ENCODE measurements at regions not wholly inside any gene's neighbourhood (a gene's known extent, or its start where the extent isn't known, plus 50 kb on each side); places are given as distances from the start of the nearest gene placed in this dataset.
A peak's percentile ranks its signal among the peaks of the same experiment; 100 is the strongest.

DNA sequence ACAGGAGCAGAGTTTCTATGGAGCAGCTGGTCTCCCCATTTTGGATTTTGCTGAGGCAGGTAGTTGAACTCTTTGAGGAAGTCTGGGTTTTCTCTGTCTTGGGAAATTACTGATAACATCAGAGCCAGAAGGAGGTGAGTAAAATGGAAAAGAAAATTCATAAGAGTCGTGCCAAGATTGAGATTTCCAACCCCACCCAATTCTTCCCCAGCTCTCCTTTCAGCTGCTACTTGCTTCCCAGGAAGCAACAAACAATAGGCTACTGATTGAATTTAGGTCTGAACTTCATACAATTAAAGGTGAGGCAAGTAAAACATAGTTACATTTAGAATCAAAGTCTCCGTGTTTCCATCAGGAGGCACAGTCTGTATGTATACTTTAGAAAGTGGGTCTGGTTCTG lies 54.6 kb upstream of the EOLA2 start:
- H3K27ac ChIP-seq (ENCODE audit: low read depth, low read length): no peak overlapping the region
- Mint-ChIP-seq H3K27ac (no peak overlapping the region), H3K36me3 (peaks cover 12 to 17% of the 10 kb centered on the region in 2 donors), H3K4me1 (no peaks in the 10 kb centered on the region), H3K9me3 (peaks cover 0 to 1% (median 0%) of the 10 kb centered on the region in 8 donors), H3K27me3 (no peaks in the 10 kb centered on the region), H3K4me3 (no peak overlapping the region)
- H3K27me3 ChIP-seq (ENCODE audit: insufficient read depth, low read length): no peaks in the 10 kb centered on the region
- no peaks in the 10 kb centered on the region for H3K9me3 ChIP-seq (ENCODE audit: control insufficient read depth in 1 of 2, low read length in 2 of 2)
- H3K4me1 ChIP-seq (ENCODE audit: insufficient read depth, low read length): no peaks in the 10 kb centered on the region
- ChIA-PET CTCF (ENCODE audit: partially characterized antibody) (no interaction called here), POLR2A (ENCODE audit: partially characterized antibody) (no interaction called here)
- intact Hi-C loops (cut with micrococcal nuclease): no loop called here
- H3K36me3 ChIP-seq (ENCODE audit: insufficient read depth, low read length): no peaks in the 10 kb centered on the region
- DNase-seq: no peak
- H3K4me3 ChIP-seq (ENCODE audit: low read length in 2 of 2): no peak overlapping the region

DNA sequence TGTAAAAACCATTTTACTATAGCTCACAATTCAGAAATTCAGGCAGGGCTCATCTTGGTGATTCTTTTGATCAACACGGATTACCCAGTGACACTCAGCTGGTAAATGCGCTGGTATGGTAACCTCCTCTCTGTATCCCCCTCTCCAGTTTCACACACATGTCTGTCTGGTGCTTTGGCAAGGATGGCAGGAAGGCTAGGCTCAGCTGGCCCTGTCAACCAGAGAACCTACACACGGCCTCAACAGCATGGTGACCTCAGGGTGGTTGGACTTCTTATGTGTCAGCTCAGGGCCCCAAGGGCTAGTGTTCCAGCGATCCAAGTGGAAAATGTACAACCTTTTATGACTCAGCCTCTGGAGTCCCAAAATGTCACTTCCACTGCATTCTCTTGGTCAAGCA lies 55.7 kb upstream of the EOLA2 start:
- H3K4me3 Mint-ChIP-seq: no peak overlapping the region
- Histone ChIP-seq H3K4me3 (ENCODE audit: low read length in 2 of 2) (no peak overlapping the region), H3K36me3 (ENCODE audit: insufficient read depth, low read length) (no peaks in the 10 kb centered on the region), H3K9me3 (ENCODE audit: control insufficient read depth in 1 of 2, low read length in 2 of 2) (no peaks in the 10 kb centered on the region), H3K27me3 (ENCODE audit: insufficient read depth, low read length) (no peaks in the 10 kb centered on the region), H3K4me1 (ENCODE audit: insufficient read depth, low read length) (no peaks in the 10 kb centered on the region), H3K27ac (ENCODE audit: low read depth, low read length) (no peak overlapping the region)
- POLR2A ChIA-PET (ENCODE audit: partially characterized antibody): no interaction called here
- H3K4me1 Mint-ChIP-seq: no peaks in the 10 kb centered on the region
- no peaks in the 10 kb centered on the region for H3K27me3 Mint-ChIP-seq
- no peak for DNase-seq
- intact Hi-C loops (cut with micrococcal nuclease): no loop called here
- H3K27ac Mint-ChIP-seq: no peak overlapping the region
- CTCF ChIA-PET (ENCODE audit: partially characterized antibody): no interaction called here
- H3K36me3 Mint-ChIP-seq: peaks cover 15 to 19% of the 10 kb centered on the region in 2 donors
- peaks cover 0 to 4% (median 0%) of the 10 kb centered on the region in 8 donors for H3K9me3 Mint-ChIP-seq

DNA sequence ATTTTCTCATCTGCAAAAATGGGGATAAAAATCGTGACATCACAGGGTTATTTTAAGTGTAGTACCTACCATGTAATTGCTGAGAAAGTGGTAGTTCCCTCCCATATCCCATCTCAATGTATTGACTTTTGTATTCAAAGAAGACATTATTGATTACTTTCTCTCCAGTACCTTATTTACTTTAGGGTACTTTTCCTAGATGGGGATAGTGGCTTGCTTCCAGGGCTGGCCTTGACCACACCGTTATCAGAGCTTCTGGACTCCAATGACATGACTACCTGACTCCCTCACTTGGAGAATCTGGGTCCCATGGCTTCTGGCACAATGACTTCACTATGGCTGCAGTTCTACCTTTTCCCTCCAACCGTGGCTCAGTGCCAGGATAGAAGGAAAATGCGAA lies 58.2 kb upstream of the EOLA2 start:
- peak overlapping the region in 1 of 7 donors; percentile 15 for H3K27ac Mint-ChIP-seq
- no peak overlapping the region for H3K4me3 Mint-ChIP-seq
- Histone ChIP-seq H3K27me3 (ENCODE audit: insufficient read depth, low read length) (no peaks in the 10 kb centered on the region), H3K4me1 (ENCODE audit: insufficient read depth, low read length) (no peaks in the 10 kb centered on the region), H3K27ac (ENCODE audit: low read depth, low read length) (no peak overlapping the region), H3K36me3 (ENCODE audit: insufficient read depth, low read length) (no peaks in the 10 kb centered on the region), H3K4me3 (ENCODE audit: low read length in 2 of 2) (no peak overlapping the region), H3K9me3 (ENCODE audit: control insufficient read depth in 1 of 2, low read length in 2 of 2) (no peaks in the 10 kb centered on the region)
- POLR2A ChIA-PET (ENCODE audit: partially characterized antibody): no interaction called here
- no peaks in the 10 kb centered on the region for H3K27me3 Mint-ChIP-seq
- intact Hi-C loops (cut with micrococcal nuclease): no loop called here
- no peak for DNase-seq
- no peaks in the 10 kb centered on the region for H3K4me1 Mint-ChIP-seq
- H3K9me3 Mint-ChIP-seq: peaks cover 0 to 4% (median 0%) of the 10 kb centered on the region in 8 donors
- CTCF ChIA-PET (ENCODE audit: partially characterized antibody): interaction anchor here (0.7 kb wide), 1 partner anchor 1361 kb away, joined by 3 read pairs; no protein-coding TSS in a partner anchor
- H3K36me3 Mint-ChIP-seq: peaks cover 15 to 19% of the 10 kb centered on the region in 2 donors

DNA sequence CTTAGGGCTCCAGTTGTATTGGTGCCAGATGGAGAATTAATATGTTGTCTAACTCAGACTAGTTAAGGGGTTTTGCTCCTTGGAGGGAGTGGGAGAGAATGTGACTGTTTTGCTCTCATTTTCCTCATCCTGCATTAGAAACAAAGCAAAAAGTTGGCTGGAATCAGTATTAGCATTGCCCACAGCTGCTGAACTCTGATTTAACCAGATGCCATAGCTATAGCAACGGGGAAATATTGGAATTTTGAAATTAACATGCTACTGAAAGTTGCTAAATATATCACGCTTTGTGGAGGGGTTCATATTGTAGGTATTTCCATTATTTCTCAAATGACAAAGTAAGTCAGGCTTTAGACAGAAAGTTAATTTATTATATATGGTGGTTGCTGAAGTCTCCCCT lies 66.7 kb upstream of the EOLA2 start:
- ChIA-PET POLR2A (ENCODE audit: partially characterized antibody) (no interaction called here), CTCF (ENCODE audit: partially characterized antibody) (no interaction called here)

DNA sequence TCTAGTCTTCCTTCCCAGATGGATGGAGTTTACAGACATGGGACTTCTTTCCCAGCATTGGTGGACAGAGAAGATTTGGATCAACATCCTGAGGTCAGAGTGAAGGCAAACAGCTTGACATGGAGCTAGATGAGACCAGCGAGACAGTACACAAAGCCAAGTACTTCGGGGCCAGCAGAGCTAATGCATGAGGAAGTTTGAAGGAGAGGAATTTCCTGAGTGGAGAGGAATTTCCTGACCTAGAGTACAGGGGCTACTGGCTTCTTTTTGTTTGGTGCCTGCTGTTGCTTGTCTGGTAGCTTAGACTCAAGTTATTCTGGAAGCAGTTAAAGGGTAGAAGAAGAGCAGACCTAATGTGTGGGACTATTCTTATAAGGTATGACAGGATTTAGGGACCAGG lies 69.1 kb upstream of the EOLA2 start:
- Mint-ChIP-seq H3K27ac (no peak overlapping the region), H3K9me3 (no peaks in the 10 kb centered on the region), H3K27me3 (no peaks in the 10 kb centered on the region), H3K4me3 (no peak overlapping the region), H3K36me3 (peaks cover 3 to 4% of the 10 kb centered on the region in 2 donors), H3K4me1 (no peaks in the 10 kb centered on the region)
- intact Hi-C loops (cut with micrococcal nuclease): no loop called here
- POLR2A ChIA-PET (ENCODE audit: partially characterized antibody): no interaction called here
- CTCF ChIA-PET (ENCODE audit: partially characterized antibody): no interaction called here
- no peak for DNase-seq
- Histone ChIP-seq H3K4me3 (ENCODE audit: low read length in 2 of 2) (no peak overlapping the region), H3K4me1 (ENCODE audit: insufficient read depth, low read length) (no peaks in the 10 kb centered on the region), H3K27ac (ENCODE audit: low read depth, low read length) (no peak overlapping the region), H3K9me3 (ENCODE audit: control insufficient read depth in 1 of 2, low read length in 2 of 2) (no peaks in the 10 kb centered on the region), H3K36me3 (ENCODE audit: insufficient read depth, low read length) (no peaks in the 10 kb centered on the region), H3K27me3 (ENCODE audit: insufficient read depth, low read length) (no peaks in the 10 kb centered on the region)

More for the DNA sequence above, 66.7 kb upstream of the EOLA2 start:
- no peaks in the 10 kb centered on the region for H3K4me1 ChIP-seq (ENCODE audit: insufficient read depth, low read length)
- DNase-seq: no peak
- no peak overlapping the region for H3K27ac ChIP-seq (ENCODE audit: low read depth, low read length)
- H3K4me1 Mint-ChIP-seq: no peaks in the 10 kb centered on the region
- no peak overlapping the region for H3K4me3 ChIP-seq (ENCODE audit: low read length in 2 of 2)
- H3K27me3 ChIP-seq (ENCODE audit: insufficient read depth, low read length): no peaks in the 10 kb centered on the region
- H3K9me3 ChIP-seq (ENCODE audit: control insufficient read depth in 1 of 2, low read length in 2 of 2): no peaks in the 10 kb centered on the region
- no peaks in the 10 kb centered on the region for H3K27me3 Mint-ChIP-seq
- intact Hi-C loops (cut with micrococcal nuclease): no loop called here
- H3K36me3 ChIP-seq (ENCODE audit: insufficient read depth, low read length): no peaks in the 10 kb centered on the region
- H3K27ac Mint-ChIP-seq: no peak overlapping the region
- H3K4me3 Mint-ChIP-seq: no peak overlapping the region
- H3K9me3 Mint-ChIP-seq: no peaks in the 10 kb centered on the region
- peaks cover 3 to 4% of the 10 kb centered on the region in 2 donors for H3K36me3 Mint-ChIP-seq

DNA sequence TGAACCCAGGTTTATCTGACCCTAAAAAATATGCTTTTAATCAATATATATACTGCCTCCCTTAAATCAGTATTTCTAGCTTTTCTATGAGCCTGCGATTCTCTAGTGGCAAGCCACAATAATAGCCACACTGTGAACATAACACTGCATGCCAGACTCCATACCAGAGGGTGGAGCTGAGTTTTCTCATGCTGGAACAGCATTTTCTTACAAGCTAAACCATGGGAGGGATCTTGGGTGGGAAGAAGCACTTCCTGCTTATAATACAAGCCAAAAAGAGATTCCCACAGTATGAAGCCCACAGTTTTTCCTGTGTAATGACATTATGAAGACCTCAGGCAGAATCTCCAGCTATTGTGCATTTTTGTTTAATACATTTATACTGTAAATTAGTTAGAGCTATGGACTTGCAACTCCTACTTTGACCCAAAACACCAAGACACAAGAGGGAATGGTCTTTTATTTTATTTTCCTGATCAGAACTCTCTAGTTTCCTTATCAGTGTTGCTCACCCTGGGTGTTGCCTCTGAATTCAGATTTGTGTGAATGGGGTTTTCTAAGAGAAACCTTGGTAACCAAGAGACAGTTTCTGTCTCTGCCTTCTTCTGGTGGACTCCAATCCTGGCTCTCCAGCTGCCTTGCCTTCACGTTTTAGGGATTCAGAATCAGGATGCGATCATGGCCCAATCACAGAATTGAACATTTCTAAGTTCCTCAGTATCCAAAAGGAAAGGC lies 74.5 kb upstream of the EOLA2 start:
- intact Hi-C loops (cut with micrococcal nuclease): no loop called here
- no peaks in the 10 kb centered on the region for H3K4me1 Mint-ChIP-seq
- no peaks in the 10 kb centered on the region for H3K27me3 Mint-ChIP-seq
- Histone ChIP-seq H3K27ac (ENCODE audit: low read depth, low read length) (no peak overlapping the region), H3K27me3 (ENCODE audit: insufficient read depth, low read length) (no peaks in the 10 kb centered on the region), H3K4me3 (ENCODE audit: low read length in 2 of 2) (no peak overlapping the region), H3K36me3 (ENCODE audit: insufficient read depth, low read length) (no peaks in the 10 kb centered on the region), H3K9me3 (ENCODE audit: control insufficient read depth in 1 of 2, low read length in 2 of 2) (no peaks in the 10 kb centered on the region), H3K4me1 (ENCODE audit: insufficient read depth, low read length) (no peaks in the 10 kb centered on the region)
- H3K36me3 Mint-ChIP-seq: peaks cover 0 to 9% of the 10 kb centered on the region in 2 donors
- no peak overlapping the region for H3K27ac Mint-ChIP-seq
- ChIA-PET POLR2A (ENCODE audit: partially characterized antibody) (no interaction called here), CTCF (ENCODE audit: partially characterized antibody) (no interaction called here)
- no peak overlapping the region for H3K4me3 Mint-ChIP-seq
- no peak for DNase-seq
- H3K9me3 Mint-ChIP-seq: peaks cover 0 to 1% (median 0%) of the 10 kb centered on the region in 8 donors

DNA sequence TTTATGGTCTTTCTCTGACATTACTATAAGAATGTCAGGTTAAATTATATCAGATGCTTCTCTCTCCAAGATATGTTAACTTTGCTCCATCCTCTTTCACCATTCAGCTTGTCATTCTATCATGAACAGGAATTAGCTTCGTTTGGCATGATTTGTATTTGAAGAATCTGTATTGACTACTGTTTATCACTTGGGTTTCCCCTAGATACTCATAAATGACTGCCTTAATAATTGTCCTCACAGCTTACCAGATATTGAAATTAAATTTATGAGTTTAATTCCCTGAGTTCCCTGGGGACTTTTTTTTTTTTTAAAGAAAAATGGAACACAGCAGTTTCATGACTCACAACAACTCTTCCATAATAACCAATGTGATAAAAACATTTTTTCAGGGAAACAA lies 76.2 kb upstream of the EOLA2 start:
- DNase-seq: no peak
- intact Hi-C loops (cut with micrococcal nuclease): no loop called here
- CTCF ChIA-PET (ENCODE audit: partially characterized antibody): no interaction called here

More for the DNA sequence above, 76.2 kb upstream of the EOLA2 start:
- H3K9me3 ChIP-seq (ENCODE audit: control insufficient read depth in 1 of 2, low read length in 2 of 2): no peaks in the 10 kb centered on the region
- Mint-ChIP-seq H3K4me3 (no peak overlapping the region), H3K27ac (no peak overlapping the region), H3K9me3 (peaks cover 0 to 1% (median 0%) of the 10 kb centered on the region in 8 donors), H3K27me3 (no peaks in the 10 kb centered on the region), H3K36me3 (peaks cover 0 to 5% of the 10 kb centered on the region in 2 donors), H3K4me1 (no peaks in the 10 kb centered on the region)
- no peaks in the 10 kb centered on the region for H3K4me1 ChIP-seq (ENCODE audit: insufficient read depth, low read length)
- POLR2A ChIA-PET (ENCODE audit: partially characterized antibody): no interaction called here
- H3K27ac ChIP-seq (ENCODE audit: low read depth, low read length): no peak overlapping the region
- no peaks in the 10 kb centered on the region for H3K36me3 ChIP-seq (ENCODE audit: insufficient read depth, low read length)
- H3K27me3 ChIP-seq (ENCODE audit: insufficient read depth, low read length): no peaks in the 10 kb centered on the region
- H3K4me3 ChIP-seq (ENCODE audit: low read length in 2 of 2): no peak overlapping the region
